ENCODE measurements at regions not wholly inside any gene's neighbourhood (a gene's known extent, or its start where the extent isn't known, plus 50 kb on each side); places are given as distances from the start of the nearest gene placed in this dataset.
"Not testable (repeated sequence)": the region's sequence is repeated elsewhere in the genome, so short reads cannot be mapped to it uniquely, and the experiment has no call there.

GRCh38 chr1:213585959-213586586, 401.7 kb upstream of the PROX1 start:
- no peak for TF ChIP-seq CTCF (IDR thresholded peaks at IDR 0.05; ENCODE audit: extremely low read depth, missing control alignments)
- no peak for DNase-seq (ENCODE audit: low spot score)

- no peak for TF ChIP-seq CTCF (IDR thresholded peaks at IDR 0.05; ENCODE audit: extremely low read depth, missing control alignments)
- DNase-seq (ENCODE audit: low spot score), result no peak
These were observed 401.2 kb upstream of the PROX1 start for GRCh38 chr1:213586587-213586972.

- DNase-seq (ENCODE audit: low spot score), result no peak
- no peak for TF ChIP-seq CTCF (IDR thresholded peaks at IDR 0.05; ENCODE audit: extremely low read depth, missing control alignments)
These were observed 391.0 kb upstream of the PROX1 start for GRCh38 chr1:213596729-213597128.

GRCh38 chr1:213598263-213598662, 389.5 kb upstream of the PROX1 start:
- DNase-seq (ENCODE audit: low spot score), result no peak
- no peak for TF ChIP-seq CTCF (IDR thresholded peaks at IDR 0.05; ENCODE audit: extremely low read depth, missing control alignments)

- TF ChIP-seq CTCF (IDR thresholded peaks at IDR 0.05; ENCODE audit: extremely low read depth, missing control alignments), result no peak
- DNase-seq (ENCODE audit: low spot score), result no peak
These were observed 386.9 kb upstream of the PROX1 start for GRCh38 chr1:213600879-213601278.

GRCh38 chr1:213601705-213602104, 386.1 kb upstream of the PROX1 start:
- not testable (repeated sequence) for DNase-seq (ENCODE audit: low spot score)

GRCh38 chr1:213602796-213603486, 384.8 kb upstream of the PROX1 start:
- no peak for TF ChIP-seq CTCF (IDR thresholded peaks at IDR 0.05; ENCODE audit: extremely low read depth, missing control alignments)
- DNase-seq (ENCODE audit: low spot score), result no peak

- no peak for TF ChIP-seq CTCF (IDR thresholded peaks at IDR 0.05; ENCODE audit: extremely low read depth, missing control alignments)
- no peak for DNase-seq (ENCODE audit: low spot score)
These were observed 383.3 kb upstream of the PROX1 start for GRCh38 chr1:213604477-213604876.
